GM18498 (cell line): ENCODE measurements at regions not wholly inside any gene's neighbourhood (a gene's known extent, or its start where the extent isn't known, plus 50 kb on each side); places are given as distances from the start of the nearest gene placed in this dataset.

Source experiments
- ATAC-seq: cut with Tn5 transposase; IDR thresholded peaks from one replicate; pipeline ENCODE4 v1.9.1; 2021; ENCODE audit warnings: mild to moderate bottlenecking, moderate library complexity; ENCODE audit not compliant: unreplicated experiment

DNA sequence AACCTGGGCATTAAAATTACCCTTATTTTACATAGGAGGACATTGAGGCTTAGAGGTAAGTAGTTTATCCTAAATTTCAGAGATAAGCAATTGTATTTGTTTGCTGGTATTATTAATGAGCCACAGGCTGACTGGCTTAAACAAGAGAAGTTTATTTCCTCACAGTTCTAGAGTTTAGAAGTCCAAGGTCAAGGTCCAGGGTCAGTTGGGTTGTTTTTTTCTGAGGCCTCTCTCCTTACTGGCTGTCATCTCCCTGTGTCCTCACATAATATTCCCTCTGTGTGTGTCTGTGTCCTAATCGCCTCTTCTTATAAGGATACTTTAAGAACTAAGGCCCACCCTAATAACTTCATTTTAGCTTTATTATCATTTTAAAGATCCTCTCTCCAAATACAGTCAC is 294.9 kb upstream of the ATP5MC3 start:
- no peak for ATAC-seq

GRCh38 chr2:175475130-175475529 is 293.6 kb upstream of the ATP5MC3 start:
- ATAC-seq = no peak

GRCh38 chr2:175468431-175469098 is 287.1 kb upstream of the ATP5MC3 start:
- no peak for ATAC-seq

- ATAC-seq = no peak
Observed at GRCh38 chr2:175465101-175465500, 283.6 kb upstream of the ATP5MC3 start.

GRCh38 chr2:175464311-175464670 is 282.8 kb upstream of the ATP5MC3 start:
- ATAC-seq = no peak

DNA sequence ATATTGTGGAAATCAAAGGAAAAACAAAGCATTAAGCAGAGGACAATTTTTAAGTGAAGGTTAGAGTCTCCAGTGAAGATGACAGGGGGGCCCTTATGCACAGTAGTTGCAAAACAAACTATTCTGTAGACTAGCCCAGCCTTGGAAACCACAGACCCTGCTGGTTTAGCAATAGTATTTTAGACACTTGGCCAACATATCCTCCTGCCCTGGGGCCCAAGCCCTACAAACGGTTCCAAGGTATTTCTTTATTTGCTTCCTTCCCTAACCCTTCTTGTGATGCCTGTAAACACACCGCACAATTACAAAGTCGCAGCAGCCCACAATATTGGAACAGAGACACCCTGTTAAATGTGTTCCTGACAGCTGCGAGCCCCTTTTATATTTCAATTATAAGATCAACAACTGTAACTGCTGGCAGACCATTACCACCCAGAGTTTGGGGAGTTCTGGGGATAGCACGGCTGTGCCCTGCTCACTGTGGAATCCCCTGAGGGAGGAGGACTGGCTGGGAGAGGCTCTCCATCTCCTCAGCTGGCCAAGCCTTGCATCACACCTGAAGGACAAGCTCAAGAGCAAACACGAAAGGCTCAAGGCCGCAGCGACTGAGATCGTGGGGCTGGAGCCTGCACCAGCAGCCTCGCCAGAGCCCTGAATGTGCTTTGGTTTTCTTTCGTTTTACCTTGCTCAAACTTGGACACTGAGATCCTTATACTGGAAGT is 282.2 kb upstream of the ATP5MC3 start:
- no peak for ATAC-seq

DNA sequence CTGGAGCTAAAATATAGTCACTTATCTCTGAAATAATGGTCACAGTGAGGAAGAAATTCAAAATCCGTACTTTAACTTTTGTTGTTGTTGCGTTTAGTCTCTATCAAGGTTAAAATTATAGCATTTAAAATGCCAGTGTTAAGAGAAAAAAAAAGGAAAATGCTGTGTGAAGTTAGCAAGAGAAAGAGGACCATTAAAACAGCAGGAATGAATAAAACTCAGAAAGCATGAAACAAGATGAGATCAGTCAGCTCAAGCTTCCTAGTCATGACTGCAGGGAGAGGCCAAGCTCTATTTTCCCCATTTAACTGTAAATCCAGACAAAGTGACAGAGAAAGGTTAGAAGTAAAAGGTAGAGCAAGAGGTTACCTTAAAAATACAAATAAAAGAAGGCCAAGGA is 281.7 kb upstream of the ATP5MC3 start:
- no peak for ATAC-seq

GRCh38 chr2:175462246-175462645 is 280.7 kb upstream of the ATP5MC3 start:
- no peak for ATAC-seq

DNA sequence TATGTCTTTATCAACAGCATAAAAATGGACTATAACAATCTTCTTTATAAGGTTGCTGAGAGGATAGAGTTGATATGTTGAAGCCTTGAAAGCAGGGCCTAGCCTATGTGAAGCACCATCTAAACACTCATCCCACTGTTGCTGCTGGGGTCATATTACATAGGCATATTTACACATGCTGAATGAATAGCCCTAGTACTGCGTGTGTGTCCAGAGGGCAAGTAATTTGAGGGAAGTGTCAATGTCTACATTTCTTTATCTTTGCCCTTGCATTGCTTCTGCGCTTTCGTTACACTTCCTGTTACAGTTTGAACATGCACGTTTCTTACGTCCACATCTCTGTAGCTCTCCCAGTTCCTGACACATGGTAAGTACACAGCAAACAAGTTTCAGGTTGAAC is 280.3 kb upstream of the ATP5MC3 start:
- no peak for ATAC-seq

- ATAC-seq = no peak
Observed at GRCh38 chr2:175457895-175458448, 276.5 kb upstream of the ATP5MC3 start.

- ATAC-seq = no peak
Observed at GRCh38 chr2:175454953-175455389, 273.5 kb upstream of the ATP5MC3 start.

DNA sequence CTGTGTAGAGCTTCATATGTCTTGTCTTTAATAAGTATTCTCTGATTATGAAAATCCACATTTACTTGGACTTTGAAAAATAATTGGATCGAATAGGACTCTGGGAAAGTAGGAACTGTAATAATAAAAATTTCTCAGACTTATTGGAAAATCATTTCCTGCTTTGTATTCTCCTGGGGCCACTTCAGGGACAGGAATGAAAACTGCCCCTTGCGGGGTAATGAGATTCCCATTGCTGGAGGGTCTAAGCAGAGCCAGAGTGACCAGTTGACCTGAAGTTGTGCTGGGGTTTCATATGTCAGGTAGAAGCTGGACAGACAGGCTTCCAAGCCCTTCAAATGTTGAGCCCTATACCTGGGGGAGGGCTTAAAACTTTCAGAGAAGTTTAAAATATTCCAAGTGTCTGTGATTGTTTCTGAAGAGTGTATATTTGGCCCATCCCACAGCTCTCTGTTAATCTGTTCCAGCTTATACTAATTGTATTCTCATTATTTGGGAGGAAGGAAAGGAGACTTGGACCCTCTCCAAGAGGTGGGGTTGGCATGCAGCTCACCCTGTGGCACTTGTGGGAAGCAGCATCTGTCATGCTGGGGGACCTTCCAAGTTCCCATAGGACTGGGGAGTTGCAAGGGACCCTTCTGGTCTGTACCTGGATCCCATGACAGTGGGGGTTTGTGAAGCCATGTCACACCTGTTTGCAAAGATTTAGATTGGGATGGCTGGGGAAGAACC is 268.7 kb upstream of the ATP5MC3 start:
- ATAC-seq = no peak

DNA sequence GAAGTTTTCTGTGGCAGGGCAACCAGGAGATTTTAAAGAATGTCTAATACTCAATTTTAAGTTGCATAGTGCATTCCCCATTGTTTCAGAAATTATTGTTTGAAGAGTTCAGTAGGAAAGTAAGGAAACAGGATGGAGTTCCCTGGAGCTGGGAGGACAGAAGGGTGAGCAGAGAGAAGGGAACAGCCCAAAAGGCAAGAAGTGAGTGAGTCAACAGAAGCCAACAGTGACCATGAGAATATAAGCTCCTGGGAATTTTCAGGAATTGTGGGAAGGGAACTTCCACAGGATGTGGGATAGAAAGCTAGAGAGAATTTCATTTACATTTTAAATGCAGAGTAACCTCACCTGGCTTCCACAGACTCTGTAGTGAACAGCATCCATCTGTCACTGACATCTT is 268.1 kb upstream of the ATP5MC3 start:
- no peak for ATAC-seq

GRCh38 chr2:175446201-175446600 is 264.7 kb upstream of the ATP5MC3 start:
- ATAC-seq = no peak

DNA sequence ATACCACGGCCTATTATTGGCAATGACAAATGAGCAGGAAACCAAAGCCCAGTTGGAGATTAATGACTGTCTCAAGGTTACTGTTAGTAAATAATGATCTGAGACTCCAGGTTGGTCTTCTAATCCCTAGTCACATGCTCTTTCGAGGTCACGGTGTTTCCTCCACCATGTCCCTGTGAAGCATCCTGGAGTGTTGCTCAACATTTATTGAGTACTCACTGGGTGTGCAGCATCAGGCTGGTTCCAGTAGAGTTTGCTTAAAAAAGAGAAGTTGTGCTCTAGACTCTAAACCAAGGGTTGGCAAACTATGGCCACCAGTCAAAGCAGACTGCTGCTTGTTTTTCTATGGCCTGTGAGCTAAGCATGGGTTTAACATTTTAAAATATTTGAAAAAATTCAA is 263.8 kb upstream of the ATP5MC3 start:
- ATAC-seq = no peak

DNA sequence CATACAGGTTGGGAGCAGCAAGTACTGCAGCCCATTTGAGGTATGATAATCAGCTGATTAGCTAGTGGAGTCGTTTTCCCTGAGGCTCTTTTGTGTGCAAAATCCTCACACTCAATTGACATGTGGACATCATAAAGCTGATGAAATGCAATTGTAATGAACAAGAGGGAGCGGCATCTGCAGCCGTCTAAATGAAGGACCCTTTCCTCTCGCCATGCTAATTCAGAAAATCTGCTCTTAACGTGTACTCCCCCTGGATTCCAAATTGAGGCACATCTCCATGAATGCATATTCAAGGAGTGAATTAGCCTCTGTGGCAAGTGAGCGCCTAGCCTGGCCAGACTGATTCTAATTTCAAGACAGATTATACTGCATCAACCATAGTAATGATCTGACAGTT is 260.9 kb upstream of the ATP5MC3 start:
- no peak for ATAC-seq

DNA sequence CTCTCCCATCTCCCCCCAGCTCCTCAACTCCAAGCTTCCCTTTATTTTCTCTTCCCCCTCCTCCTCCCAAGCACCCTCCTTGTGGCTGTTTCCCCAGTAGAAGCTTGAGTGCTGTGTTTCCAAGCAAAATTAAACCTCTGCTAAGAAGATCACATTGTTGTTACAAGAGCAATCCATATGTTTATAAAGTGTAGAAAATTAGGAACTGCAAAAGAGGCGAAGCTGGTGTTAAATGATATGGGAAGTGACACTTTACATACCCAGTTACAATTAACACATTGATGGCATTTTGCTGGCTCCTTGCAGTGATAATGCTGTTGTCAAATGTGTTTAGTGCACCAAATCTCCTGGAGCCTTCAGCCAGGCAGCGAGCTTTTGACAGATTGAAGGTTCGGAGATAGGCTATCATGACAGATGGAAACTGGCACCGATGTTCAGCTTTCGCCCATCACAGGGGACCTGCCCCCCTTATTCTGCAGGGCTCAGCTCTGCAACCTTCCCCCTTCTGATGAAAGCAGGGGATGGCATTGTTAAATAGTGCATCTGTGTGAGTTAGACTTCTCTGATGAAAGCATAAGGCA is 259.8 kb upstream of the ATP5MC3 start:
- no peak for ATAC-seq

DNA sequence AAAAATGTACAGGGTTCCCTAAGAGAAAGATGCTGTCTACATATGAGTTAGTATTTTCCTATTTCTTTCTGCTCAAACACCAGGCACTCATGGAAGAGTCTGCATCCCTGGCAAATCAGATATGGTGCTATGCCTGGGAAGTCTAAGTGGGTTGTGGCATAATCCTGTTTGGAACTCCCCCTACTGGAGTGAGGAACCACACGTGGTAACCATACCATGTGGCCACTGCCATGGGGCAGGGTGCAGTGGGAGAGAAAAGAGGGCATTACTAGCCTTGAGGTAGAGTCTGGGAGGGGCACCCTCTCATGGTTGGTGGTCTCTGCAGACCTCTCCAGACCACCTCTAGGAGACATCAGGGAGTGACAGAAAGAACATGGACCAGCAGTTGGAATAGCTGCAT is 257.9 kb upstream of the ATP5MC3 start:
- ATAC-seq = no peak

DNA sequence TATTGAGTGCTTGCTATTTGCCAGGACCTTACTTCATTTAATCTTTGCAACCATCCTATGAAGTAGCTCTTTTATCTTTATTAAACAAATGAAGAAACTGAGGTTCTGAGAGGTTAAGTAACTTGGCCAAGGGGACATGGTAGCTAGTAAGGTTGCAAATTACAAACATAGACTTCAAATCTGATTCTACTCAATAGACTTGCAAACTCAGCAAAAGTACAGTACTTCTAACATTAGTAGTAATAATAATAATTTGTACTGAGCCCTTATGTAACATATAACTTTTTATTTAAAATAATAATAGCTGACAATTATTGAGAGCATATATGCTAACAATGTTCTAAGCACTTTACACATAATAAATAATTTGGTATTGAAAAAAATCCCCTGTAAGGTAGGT is 255.7 kb upstream of the ATP5MC3 start:
- ATAC-seq = no peak

GRCh38 chr2:175436076-175436475 is 254.6 kb upstream of the ATP5MC3 start:
- ATAC-seq = no peak

DNA sequence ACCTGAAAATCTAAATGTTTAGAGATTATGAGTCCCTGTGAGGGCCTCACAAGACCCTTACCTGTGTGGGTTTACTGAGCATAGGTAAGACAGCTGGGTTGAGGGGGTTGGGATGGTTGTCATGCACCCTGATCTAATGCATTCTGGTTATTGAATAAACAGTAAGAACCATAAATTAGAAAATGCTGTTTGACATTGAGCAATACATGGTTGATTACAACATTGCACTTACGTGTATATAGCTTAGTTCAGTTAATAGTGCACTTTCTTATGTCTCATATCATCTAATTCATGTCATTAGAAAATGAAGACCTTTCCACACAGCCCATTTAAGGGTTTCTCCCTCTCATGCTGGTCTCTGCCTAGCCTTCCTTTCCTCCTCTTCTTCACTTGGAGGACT is 253.5 kb upstream of the ATP5MC3 start:
- ATAC-seq = no peak
